ENCODE measurements at regions not wholly inside any gene's neighbourhood (a gene's known extent, or its start where the extent isn't known, plus 50 kb on each side); places are given as distances from the start of the nearest gene placed in this dataset.

- TF ChIP-seq POLR2A (IDR thresholded peaks at IDR 0.05) (no peak), CTCF (IDR thresholded peaks at IDR 0.05) (no peak)
Measured at GRCh38 chrX:115408771-115409400, 119.4 kb downstream of the LUZP4 start.

All from stomach (tissue), 4 donors.